Ovary (tissue), 3 donors: ENCODE measurements at regions not wholly inside any gene's neighbourhood (a gene's known extent, or its start where the extent isn't known, plus 50 kb on each side); places are given as distances from the start of the nearest gene placed in this dataset.

Source experiments
- CTCF ChIP-seq, 3 donors: fragments of 450-650 bp in 2 of 3; fragments of 200-600 bp in 1 of 3; IDR thresholded peaks; one replicate each; pipeline versions ENCODE4 v1.5.1 to v1.8.0; 2016 to 2022; ENCODE audit warnings: antibody characterized with exemption in 3 of 3, mild to moderate bottlenecking in 1 of 3
- EP300 ChIP-seq: sonication (generic); formaldehyde crosslinking; IDR thresholded peaks from one replicate; pipeline ENCODE4 v1.6.1; 2017; ENCODE audit warnings: antibody characterized with exemption
- donor health status: DM: no; HTN: no; CAD: no.

- TF ChIP-seq EP300 (no peak), CTCF (IDR thresholded peaks at IDR 0.05) (no peak)
Observed at GRCh38 chr2:189375842-189376241, 65.4 kb upstream of the WDR75 start.
